M059J (cell line): ENCODE measurements at regions not wholly inside any gene's neighbourhood (a gene's known extent, or its start where the extent isn't known, plus 50 kb on each side); places are given as distances from the start of the nearest gene placed in this dataset.

Experiments used
- DNase-seq: peaks from one replicate; pipeline ENCODE4 v3.0.0-alpha.2; 2012; ENCODE audit warnings: low read depth

DNA sequence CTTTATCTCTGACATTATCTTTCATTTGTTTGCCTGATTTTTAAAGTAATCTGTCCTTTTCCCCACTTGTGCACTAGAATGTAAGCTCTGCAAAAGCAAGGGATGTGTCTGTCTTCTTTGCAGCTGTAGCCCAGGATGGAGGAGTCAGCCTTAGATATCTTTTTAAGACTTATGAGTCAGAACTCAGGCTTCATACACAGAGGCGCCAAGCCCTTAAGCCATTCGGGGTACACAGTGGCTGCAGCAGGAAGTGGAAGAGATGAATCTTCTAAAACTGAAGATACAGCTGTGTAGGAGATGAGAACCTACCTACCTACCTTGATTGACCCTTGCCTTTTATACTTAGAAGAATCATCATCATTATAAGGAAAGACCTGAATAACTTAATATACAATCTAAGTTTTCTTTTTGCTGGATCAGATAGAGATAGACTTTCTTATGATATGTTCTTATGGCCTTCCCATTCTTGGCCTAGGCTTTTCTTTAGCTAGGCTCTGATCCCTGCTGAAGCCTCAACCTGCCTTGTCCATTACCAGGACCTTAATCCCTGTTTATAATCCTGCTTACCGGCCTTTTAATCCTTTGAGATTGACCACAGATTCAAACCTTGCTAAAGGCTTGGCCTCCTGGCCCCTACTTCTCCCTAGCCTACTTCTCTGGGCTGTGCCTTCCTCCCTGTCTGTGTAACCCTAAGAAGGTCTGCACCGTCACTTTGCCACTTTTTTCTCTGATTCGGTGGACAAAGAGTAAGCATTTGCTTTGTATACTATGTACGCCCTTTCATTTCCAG lies 304.5 kb downstream of the PRL start:
- peak; percentile 87 for DNase-seq

DNA sequence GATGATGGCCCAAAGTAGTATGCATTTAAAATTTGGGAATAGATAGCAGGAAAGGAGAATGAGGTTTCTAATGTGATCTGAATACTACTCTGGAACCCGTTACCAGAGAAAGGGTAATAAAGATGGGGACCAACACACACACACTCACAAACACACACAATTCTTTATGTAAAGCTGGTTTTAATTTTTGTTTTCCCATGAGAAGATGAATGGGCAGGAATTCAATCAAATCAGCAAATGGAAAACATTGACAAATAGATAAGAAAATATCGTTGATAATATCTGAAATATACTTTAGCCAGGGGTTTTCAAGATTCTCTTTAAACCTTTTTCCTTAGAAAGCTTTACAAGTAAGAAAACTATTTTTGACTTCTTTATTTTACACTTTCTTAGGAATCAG lies 303.0 kb downstream of the PRL start:
- DNase-seq: no peak

DNA sequence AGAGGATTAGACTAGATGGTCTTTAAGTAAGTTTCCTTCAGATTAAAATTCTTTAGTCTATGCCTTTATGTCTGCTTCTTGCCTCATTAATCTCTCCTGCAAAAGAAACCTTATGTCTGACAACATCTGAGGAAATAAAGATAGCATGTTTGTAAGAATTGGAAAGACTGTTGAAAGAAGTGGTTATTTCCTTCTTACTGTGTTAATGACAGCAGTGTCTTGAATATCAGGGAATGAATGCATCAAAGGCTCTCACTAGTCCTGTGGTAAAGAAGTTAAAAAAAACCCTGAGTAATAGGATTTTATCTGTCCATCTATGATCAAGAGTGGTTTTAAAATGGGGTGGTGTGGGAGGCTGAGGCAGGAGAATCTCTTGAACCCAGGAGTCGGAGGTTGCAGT lies 302.0 kb downstream of the PRL start:
- peak; percentile 28 for DNase-seq

DNA sequence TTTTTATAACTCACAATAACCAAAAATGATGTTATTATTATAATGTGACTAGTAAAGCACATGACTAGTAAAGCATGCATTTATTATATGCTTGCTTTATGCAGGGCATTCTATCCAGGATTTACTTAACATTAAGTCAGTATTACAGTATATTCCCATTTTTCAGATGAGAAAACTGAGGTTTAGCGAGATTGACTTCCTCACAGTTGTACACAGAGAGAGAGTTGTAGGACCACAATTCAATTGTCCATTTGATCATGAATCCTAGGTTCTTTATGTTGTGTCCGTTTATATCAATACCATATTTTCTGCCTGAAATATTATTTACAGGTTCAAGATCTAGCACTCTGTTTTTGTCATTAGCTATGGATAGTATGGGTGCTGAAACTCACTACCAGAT lies 301.5 kb downstream of the PRL start:
- no peak for DNase-seq

DNA sequence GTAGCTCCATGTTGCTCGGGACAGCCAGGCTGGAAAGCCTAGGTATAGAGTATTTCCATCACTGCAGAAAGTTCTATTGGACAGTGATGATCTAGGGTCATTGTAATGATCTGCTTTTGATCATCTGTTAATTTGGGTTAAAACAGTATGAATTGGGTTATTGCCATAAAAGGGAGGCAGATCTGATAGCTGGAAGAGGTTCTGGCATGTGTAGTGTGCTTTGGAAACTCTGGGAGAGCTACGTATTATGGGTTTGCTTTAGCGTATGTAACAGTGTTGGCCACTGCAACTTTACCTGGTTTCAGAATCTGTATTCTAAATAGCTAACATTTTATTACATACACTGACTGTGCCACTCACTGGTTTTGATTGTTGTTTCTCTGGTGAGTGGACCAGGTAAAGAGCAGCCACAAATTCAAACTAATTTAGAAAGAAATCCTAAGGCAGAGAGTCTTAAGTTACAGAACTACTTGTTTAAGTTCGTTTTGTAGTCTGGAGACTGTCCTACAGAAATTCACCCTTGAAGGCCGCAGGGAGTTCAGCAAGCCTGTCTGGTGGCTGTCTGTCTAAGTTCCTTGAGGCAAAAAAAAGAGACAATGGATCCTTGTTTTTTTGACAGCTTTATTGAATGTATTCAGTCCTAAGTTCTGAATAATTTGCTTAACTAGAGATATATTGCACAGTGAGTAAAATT lies 300.3 kb downstream of the PRL start:
- DNase-seq: peak; percentile 70

DNA sequence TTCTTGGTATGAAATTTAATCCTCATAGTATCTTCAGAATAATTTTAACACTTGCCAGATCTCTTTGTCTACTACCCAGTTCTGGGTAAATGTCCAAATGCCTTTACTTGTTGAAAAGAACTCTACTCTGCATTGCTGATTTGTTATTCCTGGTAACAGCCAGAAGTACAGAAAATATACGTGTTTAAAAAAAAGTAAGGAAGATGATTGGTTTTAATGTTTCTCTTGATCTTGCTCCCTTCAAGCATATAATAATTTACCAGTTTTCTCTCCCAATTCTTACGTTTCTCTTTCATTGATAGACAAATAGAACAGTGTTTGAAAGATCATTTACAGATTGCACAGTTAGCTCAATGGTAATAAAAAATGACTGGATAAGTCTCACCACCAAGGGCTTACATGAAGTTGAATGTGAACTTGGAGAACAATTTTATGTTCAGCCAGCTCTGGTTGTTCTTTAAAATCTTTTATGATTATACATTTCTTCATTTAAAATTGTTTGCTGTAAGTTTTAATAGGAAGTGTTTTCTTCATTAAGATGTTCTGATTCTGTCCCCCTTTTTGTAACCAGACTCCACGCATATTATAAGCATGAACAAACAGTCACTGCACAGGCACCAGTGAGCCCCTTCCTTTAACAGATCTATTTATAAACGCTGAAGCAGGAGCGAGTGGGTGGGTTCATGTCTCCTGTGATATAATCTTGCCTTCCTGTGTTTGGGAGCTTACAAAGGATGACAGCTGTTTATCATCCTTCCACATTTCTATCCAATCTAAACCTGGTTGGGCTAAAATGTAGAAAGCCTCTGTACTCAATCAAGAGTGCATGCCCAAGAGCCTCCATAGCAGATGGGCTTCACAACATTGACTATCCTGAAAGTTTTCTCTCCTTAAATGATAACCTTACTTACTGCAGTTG lies 299.5 kb downstream of the PRL start:
- DNase-seq: peak; percentile 24

DNA sequence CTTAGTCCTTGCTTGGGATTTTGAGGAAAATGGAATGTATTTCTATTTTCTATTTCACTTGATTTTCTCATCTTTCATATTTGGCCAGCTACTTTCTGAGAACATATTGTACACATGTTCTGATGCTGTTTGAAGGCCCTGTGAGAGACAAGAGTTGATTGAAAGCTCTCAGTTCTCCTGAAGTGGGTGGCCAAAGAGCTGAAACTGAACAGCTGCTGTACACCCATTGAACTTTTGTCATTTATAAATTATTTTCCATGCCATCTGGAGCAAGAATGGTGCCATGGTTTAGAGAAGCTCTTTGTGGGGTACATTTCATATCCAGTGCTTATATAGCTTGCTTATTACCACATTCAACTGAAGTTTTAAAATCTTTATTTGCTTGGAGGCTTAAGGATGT lies 298.3 kb downstream of the PRL start:
- DNase-seq: no peak

DNA sequence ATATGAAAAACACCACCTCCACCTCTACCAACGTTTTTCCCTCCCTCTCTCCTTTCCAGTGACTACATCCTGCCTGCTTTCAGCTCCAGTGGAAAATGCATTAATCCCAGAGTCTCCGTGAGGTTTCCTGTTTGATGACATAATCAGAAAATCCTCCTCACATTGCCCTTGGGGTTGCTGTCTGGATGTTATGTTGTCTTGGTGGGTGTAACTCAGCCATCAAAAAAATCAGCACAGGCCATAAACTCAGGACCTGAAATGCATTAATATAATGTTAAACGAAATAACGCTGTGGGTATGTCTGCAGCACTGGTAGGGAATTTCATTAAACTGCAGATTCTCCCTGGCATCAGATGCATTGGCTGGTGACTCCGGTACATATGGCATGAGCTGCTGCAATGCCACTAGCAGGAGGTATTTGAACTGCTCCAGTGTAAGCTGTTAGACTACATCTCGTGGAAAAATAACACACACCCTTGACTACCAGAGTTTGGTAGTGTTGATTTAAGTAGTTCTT lies 297.8 kb downstream of the PRL start:
- DNase-seq: peak; percentile 93

DNA sequence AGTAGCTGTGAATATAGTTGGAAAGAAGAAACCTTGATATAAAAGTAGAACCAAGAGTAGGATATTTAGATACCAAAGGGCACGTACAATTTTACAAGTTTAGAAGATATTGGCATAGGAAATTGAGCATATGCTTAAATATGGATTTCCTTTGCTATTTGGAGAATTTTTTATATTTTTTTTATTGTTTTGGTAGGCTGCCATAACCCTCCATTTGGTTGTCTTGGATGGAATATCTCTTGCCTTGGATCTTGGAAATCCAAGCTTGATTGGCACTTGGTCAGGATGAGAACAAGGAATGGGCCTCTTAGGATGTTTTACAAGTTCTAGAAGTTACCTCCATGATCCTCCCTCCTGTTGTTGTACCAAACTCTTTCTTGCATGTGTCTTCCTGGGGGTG lies 297.1 kb downstream of the PRL start:
- DNase-seq: no peak

DNA sequence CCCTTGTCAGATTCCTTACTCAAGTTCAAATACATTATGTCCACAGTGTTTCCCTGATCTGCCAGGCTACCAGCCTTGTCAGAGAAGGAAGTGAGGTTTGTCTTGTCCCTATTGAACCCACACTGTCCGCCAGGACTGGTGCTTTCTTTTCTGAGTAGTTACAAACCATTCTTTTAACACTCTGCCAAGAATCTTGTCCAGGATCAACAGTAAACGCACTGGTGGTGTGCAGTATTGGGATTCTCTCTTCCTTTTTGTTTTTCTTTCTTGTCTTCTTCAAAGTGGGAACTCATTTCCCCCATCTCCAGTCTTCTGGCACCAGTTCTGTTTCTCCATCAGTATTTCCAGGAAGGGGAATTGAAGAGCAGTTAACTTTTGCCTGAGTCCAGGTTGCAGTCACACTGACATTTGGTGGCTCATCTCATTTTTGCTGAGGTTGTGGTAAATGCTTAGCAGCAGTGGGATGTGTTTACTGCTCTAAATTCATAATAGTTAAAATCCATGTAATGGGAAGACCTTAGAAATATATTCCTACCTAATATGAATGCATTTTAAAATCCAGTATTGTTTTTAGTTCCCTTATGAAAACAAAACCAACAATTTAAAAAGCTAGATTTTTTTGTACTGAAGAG lies 295.3 kb downstream of the PRL start:
- DNase-seq: peak; percentile 33

DNA sequence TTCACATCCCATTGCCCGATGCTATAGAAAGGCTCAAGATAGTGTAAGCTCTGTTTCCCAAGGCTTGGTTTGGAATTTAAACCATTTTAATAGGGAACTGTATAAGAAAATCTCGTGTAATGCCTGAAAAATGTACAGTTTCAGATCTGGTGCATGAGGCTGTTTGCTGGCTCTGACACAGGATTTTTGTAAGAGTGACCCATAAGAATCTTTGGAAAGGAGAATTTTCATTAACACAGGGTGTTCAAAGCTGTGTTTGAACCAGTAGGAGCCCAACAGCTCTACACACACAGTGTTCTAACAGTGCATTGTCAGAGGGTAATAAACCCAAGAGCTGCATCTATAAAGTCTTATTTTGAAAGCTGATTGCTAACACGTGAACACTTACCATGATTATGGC lies 293.5 kb downstream of the PRL start:
- DNase-seq: no peak

DNA sequence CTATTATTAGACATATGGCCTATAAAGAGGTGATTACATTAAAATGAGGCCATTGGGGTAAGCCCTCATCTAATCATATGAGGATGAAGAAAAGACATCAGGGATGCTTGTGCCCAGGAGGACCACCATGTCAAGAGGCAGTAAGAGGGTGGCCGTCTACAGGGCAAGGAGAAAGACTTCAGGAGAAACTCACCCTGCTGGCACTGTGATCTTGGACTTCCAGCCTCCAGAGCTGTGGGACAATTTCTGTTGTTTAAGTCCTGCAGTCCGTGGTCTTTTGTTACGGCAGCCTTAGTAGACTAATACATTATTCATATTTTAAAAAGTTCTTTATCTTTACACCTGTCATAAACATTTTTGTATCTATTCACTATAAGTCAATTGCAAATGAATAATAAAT lies 290.0 kb downstream of the PRL start:
- DNase-seq: no peak

DNA sequence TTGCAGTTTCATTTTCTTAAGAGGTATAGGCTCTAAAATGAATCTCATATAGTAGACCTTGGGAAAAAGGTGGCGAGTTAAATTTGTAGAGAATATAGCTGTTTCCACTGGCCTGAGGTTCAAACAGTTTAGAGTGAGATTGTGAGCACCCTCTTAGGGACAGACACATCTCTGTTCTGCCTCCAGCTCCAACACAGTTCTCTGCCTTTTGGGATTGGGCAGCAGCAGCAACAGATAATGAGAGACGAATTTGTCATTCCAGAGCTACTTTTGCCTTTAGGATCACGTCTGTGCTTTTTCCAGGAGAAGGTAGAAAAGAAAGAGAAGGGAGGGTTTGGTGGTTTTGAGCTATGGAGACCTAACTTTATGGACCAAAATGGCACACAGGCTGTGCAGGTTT lies 289.4 kb downstream of the PRL start:
- no peak for DNase-seq

DNA sequence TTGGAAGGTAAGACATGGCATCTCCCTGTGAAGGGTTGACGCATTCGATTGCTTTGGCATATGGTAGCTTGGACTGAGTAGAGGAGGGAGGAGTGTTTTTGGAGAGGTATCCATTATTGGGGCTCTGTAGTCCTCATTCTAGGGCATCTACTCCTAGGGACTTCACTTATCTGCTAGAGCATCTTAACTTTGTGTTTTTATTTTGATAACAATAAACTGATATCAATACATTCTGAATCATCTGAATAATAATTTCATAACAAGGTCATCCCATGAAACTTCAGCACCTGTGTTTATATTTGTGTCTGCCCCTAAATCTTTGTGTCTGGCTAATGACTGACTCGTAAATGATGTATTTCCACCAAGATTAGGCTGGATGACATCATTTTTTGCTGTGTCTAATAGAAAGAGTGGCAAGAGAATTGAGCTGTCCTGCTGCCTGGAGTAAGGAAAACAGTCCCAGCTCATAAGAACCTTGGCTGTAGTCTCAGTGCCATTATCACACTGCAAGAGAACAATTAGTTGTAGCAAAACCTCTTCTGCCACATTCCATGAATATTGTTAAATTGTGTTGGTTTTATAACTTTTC lies 288.5 kb downstream of the PRL start:
- peak; percentile 54 for DNase-seq

DNA sequence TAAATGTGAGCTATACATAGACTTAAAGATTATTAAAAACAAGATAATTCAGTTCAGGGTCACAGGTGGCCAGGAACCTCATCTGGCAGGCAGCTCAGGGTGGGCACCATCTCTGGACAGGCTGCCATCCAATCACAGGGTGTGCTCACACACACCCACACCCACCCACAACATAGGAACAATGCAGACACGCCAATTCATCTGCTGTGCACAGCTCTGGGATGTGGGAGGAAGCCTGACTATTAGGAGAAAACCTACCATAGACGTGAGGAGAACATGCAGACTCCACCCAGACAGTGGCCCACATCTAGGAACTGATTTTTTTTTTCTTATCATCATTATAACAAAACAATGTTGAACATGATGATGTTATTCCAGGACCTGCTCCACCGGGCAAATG lies 286.7 kb downstream of the PRL start:
- DNase-seq: no peak

DNA sequence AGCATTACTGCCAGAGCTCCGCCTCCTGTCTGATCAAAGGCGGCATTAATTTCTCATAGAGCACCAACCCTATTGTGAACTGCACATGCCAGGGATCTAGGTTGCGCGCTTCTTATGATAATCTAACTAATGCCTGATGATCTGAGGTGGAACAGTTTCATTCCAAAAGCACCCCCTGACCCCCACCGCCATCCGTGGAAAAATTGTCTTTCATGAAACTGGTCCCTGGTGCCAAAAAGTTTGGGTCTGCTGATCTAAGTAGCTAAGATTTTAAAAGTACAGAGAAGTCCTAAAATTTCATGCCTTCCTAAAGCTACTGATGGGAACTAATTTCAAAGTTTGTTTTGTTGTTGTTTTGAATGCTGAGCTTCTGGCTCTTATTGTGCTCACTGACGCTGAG lies 281.6 kb downstream of the PRL start:
- DNase-seq: no peak

DNA sequence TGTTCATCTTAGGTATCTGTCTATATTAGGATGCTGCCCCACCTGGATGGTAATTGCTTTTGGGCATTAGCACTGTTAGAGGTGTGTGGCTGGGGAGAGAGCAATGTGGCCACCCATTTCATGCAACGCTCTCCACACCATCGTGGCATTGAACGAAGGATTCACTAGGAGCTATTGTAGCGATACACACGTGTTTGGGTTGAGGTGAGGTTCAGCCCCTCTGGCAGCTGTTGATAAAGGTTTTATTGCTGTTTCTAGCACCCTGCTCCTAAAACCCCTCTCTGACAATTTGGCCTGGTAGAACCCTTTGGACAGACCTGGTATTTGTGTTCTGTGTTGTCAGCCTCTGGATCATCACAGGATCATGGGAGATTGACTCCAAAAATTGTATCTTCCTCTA lies 280.9 kb downstream of the PRL start:
- no peak for DNase-seq

DNA sequence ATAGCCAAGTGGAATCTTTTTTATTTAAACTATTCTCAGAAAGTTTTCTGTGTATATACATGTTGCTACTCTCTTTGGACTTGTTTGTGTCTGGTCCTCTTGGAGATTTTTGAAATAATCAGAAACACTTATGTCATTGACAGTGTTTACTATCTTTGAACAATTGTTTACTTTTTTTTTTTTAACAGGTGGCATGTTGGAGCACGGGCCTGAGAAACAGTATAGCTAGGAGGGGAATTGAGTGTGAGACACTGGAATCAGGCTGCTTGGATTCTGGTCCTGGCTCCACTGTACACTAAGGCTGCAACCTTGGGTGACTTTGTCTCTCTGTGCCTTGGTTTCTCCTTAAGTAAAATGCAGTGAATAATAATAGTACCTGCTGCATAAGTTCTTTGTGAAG lies 279.6 kb downstream of the PRL start:
- no peak for DNase-seq

DNA sequence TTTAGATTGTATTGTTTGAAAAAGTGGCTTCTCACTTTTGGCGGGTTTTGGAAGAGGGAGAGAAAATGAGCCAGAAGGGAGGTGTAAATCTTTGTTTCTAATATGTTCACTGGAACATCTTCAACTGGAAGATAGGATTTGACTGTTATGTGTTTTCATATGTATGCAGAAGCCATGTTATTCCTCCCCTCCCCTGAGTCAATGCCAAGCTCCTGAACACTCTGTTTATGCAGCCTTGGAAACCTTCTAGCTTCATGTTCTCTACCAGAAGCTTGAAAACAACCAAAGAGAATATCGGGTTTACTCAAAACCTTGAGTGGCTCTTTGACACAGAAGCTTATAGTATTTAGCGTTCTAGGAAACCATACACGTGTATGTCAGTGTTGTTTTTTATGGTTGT lies 279.1 kb downstream of the PRL start:
- no peak for DNase-seq

DNA sequence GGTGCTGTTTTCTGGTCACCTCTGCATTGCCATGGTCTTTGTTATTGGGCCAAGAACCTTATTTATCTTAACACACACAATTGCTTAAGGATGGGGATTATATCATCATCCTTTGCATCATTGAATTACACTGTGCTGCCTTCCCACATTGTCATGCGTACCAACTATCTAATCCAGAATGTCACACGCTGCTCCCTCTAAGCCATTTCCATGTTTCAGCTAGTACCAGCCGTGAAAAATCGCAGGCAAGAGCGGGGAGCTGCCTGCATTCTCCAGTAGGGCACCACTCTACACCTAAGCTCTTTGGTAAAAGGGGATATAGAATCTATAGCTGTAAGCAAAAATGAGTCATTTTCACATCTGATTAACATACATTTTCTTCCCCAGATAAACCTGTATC lies 277.0 kb downstream of the PRL start:
- DNase-seq: no peak

DNA sequence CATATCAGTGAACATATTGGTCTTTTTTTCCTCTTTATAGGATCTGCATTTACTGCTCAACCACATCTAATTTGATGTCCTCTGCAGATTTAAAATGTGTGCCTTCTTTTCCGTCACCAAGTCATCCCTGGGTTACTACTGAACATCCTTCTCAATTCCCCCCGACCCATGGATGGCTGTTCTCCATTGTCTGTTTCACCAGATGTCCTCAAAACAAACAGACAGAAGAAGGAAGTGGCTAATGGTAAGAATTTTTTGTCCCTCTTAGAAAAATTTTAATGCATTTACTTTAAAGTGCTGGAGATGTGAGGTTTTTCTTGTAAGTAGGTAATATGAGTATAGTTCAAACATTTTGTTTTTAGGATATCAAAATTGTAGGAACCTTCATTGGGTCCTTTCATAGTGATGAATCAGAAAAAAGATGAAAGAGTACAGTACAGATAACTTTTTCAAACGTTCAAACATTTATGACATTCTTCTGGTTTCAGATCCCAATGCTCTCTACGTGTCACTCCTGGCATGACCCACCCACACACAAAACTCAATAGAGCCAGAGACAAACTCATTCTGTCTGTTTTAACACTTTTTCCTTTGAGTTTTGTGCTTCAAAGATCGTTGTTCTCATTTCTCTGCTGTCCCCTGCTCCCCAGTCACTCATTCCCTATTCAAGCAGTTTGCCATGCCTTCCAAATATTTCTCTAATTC lies 276.4 kb downstream of the PRL start:
- no peak for DNase-seq
